Stomach (tissue), 8 donors: ENCODE measurements at regions not wholly inside any gene's neighbourhood (a gene's known extent, or its start where the extent isn't known, plus 50 kb on each side); places are given as distances from the start of the nearest gene placed in this dataset.

Experiments used
- DNase-seq, 2 donors: peaks; one replicate each; pipeline versions ENCODE4 v3.0.0 to v3.0.0-alpha.2; 2013 to 2019
- H3K27ac ChIP-seq, 5 donors: fragments of 200-600 bp in 4 of 5; sonication (generic) in 4 of 5; one replicate each; pipeline ENCODE4 v1.5.1; 2013 to 2019; ENCODE audit warnings: mild to moderate bottlenecking in 1 of 5, moderate library complexity in 1 of 5
- H3K27me3 ChIP-seq, 3 donors: fragments of 200-600 bp; sonication (generic); one replicate each; pipeline ENCODE4 v1.5.1; 2017 to 2019; ENCODE audit warnings: mixed run types in 1 of 3
- H3K36me3 ChIP-seq, 4 donors: fragments of 200-600 bp; sonication (generic); 1 replicate in 3 of 4; 2 replicates in 1 of 4; pipeline ENCODE4 v1.5.1; 2016 to 2019
- H3K4me1 ChIP-seq, 4 donors: fragments of 200-600 bp; sonication (generic); one replicate each; pipeline ENCODE4 v1.5.1; 2016 to 2019
- H3K4me3 ChIP-seq, 4 donors: fragments of 200-600 bp; sonication (generic) in 3 of 4; one replicate each; pipeline ENCODE4 v1.5.1; 2016 to 2019; ENCODE audit warnings: mild to moderate bottlenecking in 1 of 4
- H3K9me3 ChIP-seq, 4 donors: fragments of 200-600 bp; sonication (generic); one replicate each; pipeline ENCODE4 v1.5.1; 2016 to 2019
- EP300 ChIP-seq: sonication (generic); formaldehyde crosslinking; IDR thresholded peaks from one replicate; pipeline ENCODE4 v1.6.1; 2017; ENCODE audit warnings: antibody characterized with exemption
- POLR2A ChIP-seq, 4 donors: fragments of 450-650 bp; IDR thresholded peaks; one replicate each; pipeline ENCODE4 v1.6.1; 2016; ENCODE audit warnings: antibody characterized with exemption in 4 of 4, control low read depth in 2 of 4, mild to moderate bottlenecking in 1 of 4, moderate library complexity in 1 of 4
- POLR2AphosphoS5 ChIP-seq, 3 donors: sonication (generic); formaldehyde crosslinking; IDR thresholded peaks; one replicate each; pipeline ENCODE4 v1.6.1; 2016; ENCODE audit warnings: antibody characterized with exemption in 3 of 3
- WGBS, 5 donors: extraction: QIAGEN DNeasy Blood & Tissue Kit in 3 of 5; methylation state at CpG; one replicate each; pipeline versions ENCODE4 v1.1.5 to v1.1.7; 2013 to 2018; 5-methylcytosine and 5-hydroxymethylcytosine counted together
- intact Hi-C: fragments of 100-400 bp; cut with DNase I; formaldehyde crosslinking; loops from one replicate; pipeline ENCODE4 v1.15.1; 2023; ENCODE audit warnings: low total_unique reads
- TF ChIP-seq, protein P1 (sequence below), 7 experiments: fragments of 450-650 bp in 4 of 7; fragments of 200-600 bp in 3 of 7; sonication (generic) in 3 of 7; IDR thresholded peaks; one replicate each; pipeline ENCODE4 v1.5.1; 2016 to 2019; ENCODE audit warnings: antibody characterized with exemption in 7 of 7, control low read depth in 2 of 7, mild to moderate bottlenecking in 1 of 7
- donor health status: healthy with polysubstance abuse.
- donor health status: Bipolar disorder and iron deficiency.
- donor health status: healthy.

DNA sequence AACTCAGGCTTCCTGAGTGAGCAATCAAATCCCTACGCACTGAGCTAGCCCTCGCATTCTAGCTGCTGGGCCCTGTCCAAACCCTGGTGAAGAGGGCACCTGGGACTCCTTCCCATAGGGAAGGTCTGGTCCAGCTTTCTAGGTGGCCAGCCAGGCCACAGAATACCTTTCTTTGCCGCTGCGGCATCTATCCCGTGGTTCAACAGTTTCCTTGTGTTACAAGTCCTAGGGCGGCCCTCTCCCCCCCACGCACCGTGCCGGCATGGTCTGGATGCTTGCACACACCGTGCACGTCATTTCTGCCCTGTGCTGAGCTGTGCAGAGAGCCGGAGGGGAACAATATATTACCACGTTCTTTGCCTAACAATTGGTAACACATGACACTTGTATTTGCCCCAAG is 164.6 kb upstream of the TSHZ3 start:
- DNase-seq = no peak
- H3K36me3 ChIP-seq = no peaks in the 10 kb centered on the region
- intact Hi-C loops = no loop called here
- no peak for TF ChIP-seq EP300
- TF ChIP-seq, protein P1, sequence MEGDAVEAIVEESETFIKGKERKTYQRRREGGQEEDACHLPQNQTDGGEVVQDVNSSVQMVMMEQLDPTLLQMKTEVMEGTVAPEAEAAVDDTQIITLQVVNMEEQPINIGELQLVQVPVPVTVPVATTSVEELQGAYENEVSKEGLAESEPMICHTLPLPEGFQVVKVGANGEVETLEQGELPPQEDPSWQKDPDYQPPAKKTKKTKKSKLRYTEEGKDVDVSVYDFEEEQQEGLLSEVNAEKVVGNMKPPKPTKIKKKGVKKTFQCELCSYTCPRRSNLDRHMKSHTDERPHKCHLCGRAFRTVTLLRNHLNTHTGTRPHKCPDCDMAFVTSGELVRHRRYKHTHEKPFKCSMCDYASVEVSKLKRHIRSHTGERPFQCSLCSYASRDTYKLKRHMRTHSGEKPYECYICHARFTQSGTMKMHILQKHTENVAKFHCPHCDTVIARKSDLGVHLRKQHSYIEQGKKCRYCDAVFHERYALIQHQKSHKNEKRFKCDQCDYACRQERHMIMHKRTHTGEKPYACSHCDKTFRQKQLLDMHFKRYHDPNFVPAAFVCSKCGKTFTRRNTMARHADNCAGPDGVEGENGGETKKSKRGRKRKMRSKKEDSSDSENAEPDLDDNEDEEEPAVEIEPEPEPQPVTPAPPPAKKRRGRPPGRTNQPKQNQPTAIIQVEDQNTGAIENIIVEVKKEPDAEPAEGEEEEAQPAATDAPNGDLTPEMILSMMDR (IDR thresholded peaks at IDR 0.05) = no peak
- TF ChIP-seq POLR2A (IDR thresholded peaks at IDR 0.05) = no peak
- TF ChIP-seq POLR2AphosphoS5 (IDR thresholded peaks at IDR 0.05) = no peak
- H3K4me1 ChIP-seq = no peaks in the 10 kb centered on the region
- no peak overlapping the region for H3K27ac ChIP-seq
- peaks cover 0 to 4% (median 0%) of the 10 kb centered on the region in 4 donors for H3K9me3 ChIP-seq
- no peak overlapping the region for H3K4me3 ChIP-seq
- 77 to 87% (median 80%) methylated on average over 13 of the region's 13 CpGs for WGBS, 5 donors
- H3K27me3 ChIP-seq = peaks cover 0 to 54% (median 0%) of the 10 kb centered on the region in 3 donors

DNA sequence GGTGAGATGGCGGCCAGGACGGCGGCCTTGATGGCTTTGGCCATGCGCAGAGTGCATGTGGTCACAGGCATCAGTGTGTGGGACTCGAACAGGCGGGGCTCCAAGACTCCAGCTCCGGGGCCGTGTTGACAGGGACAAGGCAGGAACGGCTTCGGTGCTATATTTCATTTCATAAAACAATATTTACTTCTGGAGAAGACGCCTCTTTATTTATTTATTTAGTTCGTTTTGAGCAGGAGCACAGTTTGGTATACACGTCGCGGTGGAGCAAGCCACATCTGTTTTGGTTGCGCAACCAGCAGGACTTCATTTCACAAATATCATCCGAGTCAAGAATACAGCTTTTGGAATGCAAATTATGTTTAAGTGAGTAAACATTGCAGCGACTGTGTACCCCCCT is 166.7 kb upstream of the TSHZ3 start:
- WGBS, 5 donors = 68 to 76% (median 71%) methylated on average over 18 of the region's 18 CpGs
- DNase-seq = peak in 1 of 2 donors; percentile 28
- TF ChIP-seq EP300 (no peak), POLR2A (IDR thresholded peaks at IDR 0.05) (no peak), POLR2AphosphoS5 (IDR thresholded peaks at IDR 0.05) (no peak)
- TF ChIP-seq, protein P1 (IDR thresholded peaks at IDR 0.05) = no peak
- no peaks in the 10 kb centered on the region for H3K36me3 ChIP-seq
- H3K9me3 ChIP-seq = peaks cover 0 to 18% (median 3%) of the 10 kb centered on the region in 4 donors
- peaks cover 0 to 45% (median 0%) of the 10 kb centered on the region in 3 donors for H3K27me3 ChIP-seq
- intact Hi-C loops = no loop called here
- H3K27ac ChIP-seq = peak overlapping the region in 1 of 5 donors; percentile 14
- no peaks in the 10 kb centered on the region for H3K4me1 ChIP-seq
- H3K4me3 ChIP-seq = no peak overlapping the region

DNA sequence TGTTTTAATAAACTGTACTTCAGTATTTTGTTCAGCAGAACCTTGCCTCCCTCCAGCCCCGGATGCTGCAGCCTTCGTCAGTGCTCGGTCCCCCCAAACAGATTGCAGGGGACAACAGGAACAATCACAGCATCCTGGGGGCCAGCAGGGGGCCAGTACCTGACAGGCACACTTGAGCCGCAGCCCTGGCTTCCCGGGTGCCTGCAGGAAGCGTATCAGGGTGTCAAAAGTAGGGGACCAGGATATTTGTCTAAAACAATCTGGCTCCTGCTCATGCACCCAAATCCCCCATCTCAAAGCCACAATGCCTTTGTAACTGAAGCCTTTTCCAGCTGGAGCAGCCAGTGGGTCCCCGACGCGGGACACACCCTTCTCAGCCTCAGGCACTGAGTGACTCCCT is 167.5 kb upstream of the TSHZ3 start:
- intact Hi-C loops = no loop called here
- 57 to 70% (median 65%) methylated on average over 6 to 9 of the region's 9 CpGs for WGBS, 5 donors
- no peak for DNase-seq
- peaks cover 0 to 36% (median 0%) of the 10 kb centered on the region in 3 donors for H3K27me3 ChIP-seq
- TF ChIP-seq POLR2A (IDR thresholded peaks at IDR 0.05) (no peak), POLR2AphosphoS5 (IDR thresholded peaks at IDR 0.05) (no peak), EP300 (no peak)
- TF ChIP-seq, protein P1 (IDR thresholded peaks at IDR 0.05) = no peak
- H3K4me1 ChIP-seq = no peaks in the 10 kb centered on the region
- H3K9me3 ChIP-seq = peaks cover 0 to 21% (median 4%) of the 10 kb centered on the region in 4 donors
- no peak overlapping the region for H3K4me3 ChIP-seq
- H3K36me3 ChIP-seq = no peaks in the 10 kb centered on the region
- H3K27ac ChIP-seq = no peak overlapping the region

DNA sequence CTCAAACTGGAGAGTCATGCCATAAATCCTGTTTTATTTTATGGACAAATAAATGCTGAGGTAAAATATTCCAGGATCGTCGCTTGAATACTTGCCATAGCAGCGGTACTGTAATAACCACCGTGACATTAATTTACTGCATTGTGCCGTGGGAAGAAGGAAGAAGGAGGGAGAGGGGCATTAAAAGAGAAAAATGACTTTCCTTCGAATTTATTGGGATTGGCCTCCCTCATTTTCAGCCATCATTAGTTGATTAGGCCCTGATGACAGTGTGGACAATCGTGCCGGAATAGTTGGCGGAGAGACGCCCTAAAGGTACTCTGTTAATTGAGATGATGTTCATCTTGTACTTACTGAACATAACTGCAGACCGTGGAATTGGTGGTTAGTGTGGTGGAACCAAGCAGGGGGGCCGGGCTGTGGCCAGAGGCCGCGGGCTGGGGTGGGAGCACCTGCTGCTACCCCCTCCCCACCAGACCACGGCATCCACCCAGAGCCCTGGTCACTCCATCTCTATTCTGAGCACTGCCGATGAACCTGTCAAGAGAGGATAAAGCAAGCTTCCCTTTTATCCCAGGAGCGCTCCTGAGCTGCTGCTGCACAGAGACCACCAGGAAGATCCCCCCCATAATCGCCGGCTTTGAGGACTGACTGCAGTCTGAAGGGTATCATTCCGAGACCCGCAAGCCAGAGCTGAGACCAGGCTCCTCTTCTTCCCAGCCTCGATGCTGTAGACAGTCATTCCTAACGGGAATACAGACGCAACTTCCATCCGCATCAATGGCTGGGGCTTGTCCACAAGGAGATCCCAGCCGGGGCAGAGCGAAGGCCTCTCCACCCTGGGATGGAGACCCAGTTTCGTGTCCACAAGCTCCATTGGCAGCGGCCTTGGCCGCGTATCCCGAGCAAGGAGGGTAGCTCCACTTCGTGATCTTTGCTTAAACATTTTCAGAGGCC is 168.3 kb upstream of the TSHZ3 start:
- H3K9me3 ChIP-seq = peaks cover 0 to 21% (median 4%) of the 10 kb centered on the region in 4 donors
- intact Hi-C loops = no loop called here
- no peaks in the 10 kb centered on the region for H3K36me3 ChIP-seq
- no peaks in the 10 kb centered on the region for H3K4me1 ChIP-seq
- peaks cover 0 to 32% (median 0%) of the 10 kb centered on the region in 3 donors for H3K27me3 ChIP-seq
- no peak overlapping the region for H3K4me3 ChIP-seq
- H3K27ac ChIP-seq = peak overlapping the region in 3 of 5 donors; percentile 1 to 17 (median 3)
- no peak for TF ChIP-seq POLR2AphosphoS5 (IDR thresholded peaks at IDR 0.05)
- TF ChIP-seq POLR2A (IDR thresholded peaks at IDR 0.05) = no peak
- TF ChIP-seq EP300 = no peak
- TF ChIP-seq, protein P1 (IDR thresholded peaks at IDR 0.05) = no peak
- 80 to 87% (median 82%) methylated on average over 33 of the region's 33 CpGs for WGBS, 5 donors
- DNase-seq = no peak
